Heart left ventricle (tissue), 16 donors: ENCODE measurements at regions not wholly inside any gene's neighbourhood (a gene's known extent, or its start where the extent isn't known, plus 50 kb on each side); places are given as distances from the start of the nearest gene placed in this dataset.

ENCODE experiments used
- ATAC-seq, 4 donors: fragments of 200-7000 bp; cut with Tn5 transposase; one replicate each; pipeline ENCODE4 v1.9.1; 2020 to 2022; ENCODE audit warnings: moderate library complexity in 4 of 4, mild to moderate bottlenecking in 3 of 4, moderate number of reproducible peaks in 1 of 4
- DNase-seq, 5 donors: peaks; one replicate each; pipeline ENCODE4 v3.0.0-alpha.2; 2020
- H3K27ac ChIP-seq, 12 donors: fragments of 200-600 bp; sonication (generic) in 4 of 12; one replicate each; pipeline versions ENCODE4 v1.5.0 to v1.8.0; 2016 to 2022; ENCODE audit warnings: mild to moderate bottlenecking in 2 of 12
- H3K27me3 ChIP-seq, 9 donors: fragments of 200-600 bp; sonication (generic) in 2 of 9; one replicate each; pipeline versions ENCODE4 v1.5.1 to v1.8.0; 2016 to 2022; ENCODE audit warnings: mild to moderate bottlenecking in 3 of 9
- H3K36me3 ChIP-seq, 9 donors: fragments of 200-600 bp; sonication (generic) in 2 of 9; one replicate each; pipeline versions ENCODE4 v1.5.0 to v1.8.0; 2018 to 2022; ENCODE audit warnings: mild to moderate bottlenecking in 2 of 9
- H3K4me1 ChIP-seq, 12 donors: fragments of 200-600 bp; sonication (generic) in 4 of 12; one replicate each; pipeline versions ENCODE4 v1.5.0 to v1.8.0; 2016 to 2022; ENCODE audit warnings: mild to moderate bottlenecking in 3 of 12
- H3K4me3 ChIP-seq, 12 donors: fragments of 200-600 bp; sonication (generic) in 4 of 12; one replicate each; pipeline versions ENCODE4 v1.5.0 to v1.8.0; 2017 to 2022; ENCODE audit warnings: mild to moderate bottlenecking in 9 of 12, moderate library complexity in 4 of 12
- H3K9me3 ChIP-seq, 12 donors: fragments of 200-600 bp; sonication (generic) in 4 of 12; one replicate each; pipeline versions ENCODE4 v1.5.0 to v1.8.0; 2016 to 2022; ENCODE audit warnings: mild to moderate bottlenecking in 1 of 12
- CTCF ChIP-seq, 12 donors: fragments of 200-600 bp; sonication (generic) in 4 of 12; IDR thresholded peaks; one replicate each; pipeline versions ENCODE4 v1.5.0 to v1.8.0; 2018 to 2022; ENCODE audit warnings: antibody characterized with exemption in 12 of 12, mild to moderate bottlenecking in 5 of 12
- POLR2A ChIP-seq, 2 donors: fragments of 450-650 bp; IDR thresholded peaks; one replicate each; pipeline ENCODE4 v1.6.1; 2017; ENCODE audit warnings: antibody characterized with exemption in 2 of 2, mild to moderate bottlenecking in 2 of 2, moderate library complexity in 2 of 2
- WGBS, 4 donors: extraction: QIAGEN DNeasy Blood & Tissue Kit in 2 of 4; methylation state at CpG; one replicate each; pipeline versions ENCODE4 v1.1.5 to v1.1.7; 2013 to 2018; 5-methylcytosine and 5-hydroxymethylcytosine counted together
- intact Hi-C, 10 donors: fragments of 100-400 bp; cut with DNase I; formaldehyde crosslinking; loops; one replicate each; pipeline versions ENCODE4 v1.11.1 to v1.14.2; 2022
- donor health status: ischemic (EF 13 %, LVEDD 7.1; RV severe dilation, severe dysfunction).
- donor health status: healthy with polysubstance abuse.
- donor health status: DM: no; HTN: yes; CAD: no.
- donor health status: DM: no; HTN: no; CAD: no.
- donor health status: ischemic (EF 25% LVEDD 6.9; RV normal size, moderate dysfunction).
- donor health status: ischemic (EF 25% LVEDD 5.7; RV mildly dilated, moderate dysfunction).
- donor health status: healthy.
- donor health status: DM: yes; HTN: yes; CAD: no.
- donor health status: ischemic (EF 35%, LVEDD 5.7; RV mildly dilated, moderate dysfunction).
- donor health status: nonischemic (EF 11% LVEDD 7.7; RV severe dilation, severe dysfunction).
- donor health status: DM: yes; HTN: yes; CAD: no.
- donor health status: PGD.
- donor health status: ischemic (EF 29% LVEDD 5.4; RV normal size, mild dysfunction).
- donor health status: nonischemic (EF 23%, LVEDD 6.1; RV moderate dilation, normal function).

- no peak overlapping the region for H3K4me3 ChIP-seq
- no peak for DNase-seq
- H3K27me3 ChIP-seq = no peaks in the 10 kb centered on the region
- TF ChIP-seq CTCF (IDR thresholded peaks at IDR 0.05) (no peak), POLR2A (IDR thresholded peaks at IDR 0.05) (no peak)
- intact Hi-C loops = loop anchor here in 1 of 10 donors (2.0 kb wide), 1 partner anchor 21 kb away; no protein-coding TSS in a partner anchor
- no peaks in the 10 kb centered on the region for H3K9me3 ChIP-seq
- no peaks in the 10 kb centered on the region for H3K4me1 ChIP-seq
- no peak overlapping the region for H3K27ac ChIP-seq
- 89 to 99% (median 93%) methylated on average over 1 of the region's 1 CpG for WGBS, 4 donors
- ATAC-seq = no peak
- H3K36me3 ChIP-seq = no peaks in the 10 kb centered on the region
Observed at GRCh38 chr21:29419422-29419821, 120.7 kb downstream of the BACH1 start.

GRCh38 chr21:29423099-29423870 is 124.6 kb downstream of the BACH1 start:
- 75 to 82% (median 79%) methylated on average over 2 of the region's 2 CpGs for WGBS, 4 donors
- intact Hi-C loops = no loop called here
- DNase-seq (no peak), ATAC-seq (no peak)
- Histone ChIP-seq H3K36me3 (no peaks in the 10 kb centered on the region), H3K27ac (no peak overlapping the region), H3K4me3 (no peak overlapping the region), H3K9me3 (no peaks in the 10 kb centered on the region), H3K4me1 (no peaks in the 10 kb centered on the region), H3K27me3 (no peaks in the 10 kb centered on the region)
- TF ChIP-seq CTCF (IDR thresholded peaks at IDR 0.05) (no peak), POLR2A (IDR thresholded peaks at IDR 0.05) (no peak)

- ATAC-seq (no peak), DNase-seq (no peak)
- WGBS, 4 donors = 67 to 81% (median 79%) methylated on average over 2 of the region's 2 CpGs
- no peak overlapping the region for H3K4me3 ChIP-seq
- no peak for TF ChIP-seq CTCF (IDR thresholded peaks at IDR 0.05)
- H3K36me3 ChIP-seq = no peaks in the 10 kb centered on the region
- H3K27me3 ChIP-seq = no peaks in the 10 kb centered on the region
- no peak overlapping the region for H3K27ac ChIP-seq
- no peaks in the 10 kb centered on the region for H3K4me1 ChIP-seq
- intact Hi-C loops = no loop called here
- H3K9me3 ChIP-seq = no peaks in the 10 kb centered on the region
Observed at GRCh38 chr21:29424728-29425127, 126.0 kb downstream of the BACH1 start.

- no peaks in the 10 kb centered on the region for H3K27me3 ChIP-seq
- no peaks in the 10 kb centered on the region for H3K36me3 ChIP-seq
- no peaks in the 10 kb centered on the region for H3K9me3 ChIP-seq
- no peaks in the 10 kb centered on the region for H3K4me1 ChIP-seq
- H3K4me3 ChIP-seq = no peak overlapping the region
- ATAC-seq (no peak), DNase-seq (no peak)
- H3K27ac ChIP-seq = no peak overlapping the region
- TF ChIP-seq CTCF (IDR thresholded peaks at IDR 0.05) = no peak
- TF ChIP-seq POLR2A (IDR thresholded peaks at IDR 0.05) = no peak
- intact Hi-C loops = no loop called here
Observed at GRCh38 chr21:29429218-29429617, 130.5 kb downstream of the BACH1 start.
